Stimulated activated CD8-positive, alpha-beta memory T cell treated with anti-CD3 and anti-CD28 coated beads, Interleukin-2, amount 100 ng/mL, for 48 hours (primary cell): ENCODE measurements at regions not wholly inside any gene's neighbourhood (a gene's known extent, or its start where the extent isn't known, plus 50 kb on each side); places are given as distances from the start of the nearest gene placed in this dataset.
"Not testable (repeated sequence)": the region's sequence is repeated elsewhere in the genome, so short reads cannot be mapped to it uniquely, and the experiment has no call there.

Experiments used
- DNase-seq, 2 donors: peaks; one replicate each; pipeline ENCODE4 v3.0.0-alpha.2; 2020; ENCODE audit warnings: low read depth in 2 of 2

DNA sequence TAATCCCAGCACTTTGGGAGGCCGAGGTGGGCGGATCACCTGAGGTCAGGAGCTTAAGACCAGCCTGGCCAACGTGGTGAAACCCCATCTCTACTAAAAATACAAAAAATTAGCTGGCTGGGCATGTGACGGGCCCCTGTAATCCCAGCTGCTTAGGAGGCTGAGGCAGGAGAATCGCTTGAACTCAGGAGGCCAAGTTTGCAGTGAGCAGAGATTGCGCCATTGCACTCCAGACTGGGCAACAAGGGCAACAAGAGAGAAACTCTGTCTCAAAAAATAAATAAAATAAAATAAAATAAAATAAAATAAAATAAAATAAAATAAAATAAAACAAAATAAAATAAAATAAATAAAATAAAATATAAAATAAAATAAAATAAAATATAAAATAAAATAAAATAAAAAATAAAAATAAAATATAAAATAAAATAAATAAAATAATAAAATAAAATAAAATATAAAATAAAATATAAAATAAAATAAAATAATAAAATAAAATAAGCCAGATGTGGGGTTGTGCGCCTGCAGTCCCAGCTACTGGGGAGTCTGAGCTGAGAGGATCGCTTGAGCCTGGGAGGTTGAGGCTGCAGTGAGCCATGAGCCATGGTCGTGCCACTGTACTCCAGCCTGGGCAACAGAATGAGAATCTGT is 49.8 kb upstream of the ITGB1 start:
- not testable (repeated sequence) for DNase-seq
